Inflammatory macrophage (primary cell): ENCODE measurements at regions not wholly inside any gene's neighbourhood (a gene's known extent, or its start where the extent isn't known, plus 50 kb on each side); places are given as distances from the start of the nearest gene placed in this dataset.

Experiments
- DNase-seq, 2 donors: peaks; one replicate each; pipeline ENCODE4 v3.0.0-alpha.2; 2020 to 2022

GRCh38 chr2:189268763-189269162 lies 89.2 kb upstream of the COL5A2 start:
- DNase-seq = no peak

GRCh38 chr2:189273734-189274133 lies 94.2 kb upstream of the COL5A2 start:
- DNase-seq = no peak

DNA sequence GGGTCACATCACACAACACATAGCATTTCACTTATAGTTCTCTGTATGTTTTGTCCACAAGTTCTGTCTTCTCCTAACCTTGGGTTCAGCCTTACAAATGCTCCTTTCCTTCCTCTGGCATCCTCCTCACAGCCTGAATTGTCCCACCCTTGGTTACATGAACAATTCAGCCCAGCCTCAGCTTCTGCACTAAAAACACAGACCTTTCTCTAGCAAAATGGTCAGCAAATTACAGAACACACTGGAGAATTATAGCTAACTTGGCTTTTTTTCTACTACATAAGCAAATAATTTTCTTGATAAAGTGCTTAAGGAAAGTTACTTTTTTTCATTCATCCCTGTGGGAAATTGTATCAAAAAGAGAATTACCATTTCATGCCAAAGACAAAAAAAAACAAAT lies 94.8 kb upstream of the COL5A2 start:
- no peak for DNase-seq

- no peak for DNase-seq
Measured at GRCh38 chr2:189276277-189276676, 96.7 kb upstream of the COL5A2 start.

- no peak for DNase-seq
Measured at GRCh38 chr2:189281201-189281600, 101.6 kb upstream of the COL5A2 start.

- DNase-seq = no peak
Measured at GRCh38 chr2:189285349-189285748, 105.8 kb upstream of the COL5A2 start.

- DNase-seq = no peak
Measured at GRCh38 chr2:189285962-189286645, 106.5 kb upstream of the COL5A2 start.

GRCh38 chr2:189287363-189287762 lies 107.8 kb upstream of the COL5A2 start:
- DNase-seq = no peak

DNA sequence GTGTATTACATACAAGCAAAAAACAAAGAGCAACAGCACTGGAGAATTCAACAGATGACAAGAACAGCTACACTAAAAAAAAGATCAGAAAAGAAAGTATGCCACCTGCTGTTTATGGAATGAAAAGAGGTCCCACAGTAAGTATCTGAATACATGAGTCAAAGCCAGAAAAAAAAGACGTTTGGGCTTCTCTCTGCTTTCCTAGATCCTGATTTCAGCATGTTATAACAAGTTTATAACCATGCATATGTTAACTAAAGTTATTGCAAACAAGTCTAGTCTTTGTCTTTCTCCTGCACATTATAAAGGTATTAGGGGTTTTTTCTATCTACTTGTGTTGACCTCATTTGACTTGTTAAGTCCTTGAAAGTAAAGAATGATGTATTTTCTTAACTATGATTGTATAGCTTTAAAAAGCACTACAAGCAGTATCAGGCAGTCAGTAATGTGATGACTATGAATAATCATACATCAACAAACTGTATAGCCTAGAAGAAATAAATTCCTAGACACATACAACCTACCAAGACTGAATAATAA lies 108.5 kb upstream of the COL5A2 start:
- DNase-seq = no peak

DNA sequence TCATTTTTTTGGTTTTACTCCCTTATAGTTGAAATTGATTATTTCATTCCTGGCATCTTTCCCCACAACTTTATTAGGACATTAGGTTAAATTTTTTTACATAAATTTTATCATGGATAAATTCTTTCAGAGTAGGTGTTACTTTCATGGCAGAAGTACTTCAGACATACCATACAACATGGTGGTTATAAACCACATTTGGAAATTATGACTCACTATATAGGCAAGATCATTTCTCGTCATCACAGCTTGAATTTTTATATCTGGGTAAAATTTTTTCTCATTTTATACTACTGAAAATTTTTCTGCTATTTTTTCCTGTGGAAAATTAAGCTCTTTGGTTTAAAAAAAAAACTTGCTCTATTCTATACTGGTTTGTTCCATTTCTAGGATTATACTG lies 111.9 kb upstream of the COL5A2 start:
- no peak for DNase-seq

- no peak for DNase-seq
Measured at GRCh38 chr2:189293164-189293563, 113.6 kb upstream of the COL5A2 start.

DNA sequence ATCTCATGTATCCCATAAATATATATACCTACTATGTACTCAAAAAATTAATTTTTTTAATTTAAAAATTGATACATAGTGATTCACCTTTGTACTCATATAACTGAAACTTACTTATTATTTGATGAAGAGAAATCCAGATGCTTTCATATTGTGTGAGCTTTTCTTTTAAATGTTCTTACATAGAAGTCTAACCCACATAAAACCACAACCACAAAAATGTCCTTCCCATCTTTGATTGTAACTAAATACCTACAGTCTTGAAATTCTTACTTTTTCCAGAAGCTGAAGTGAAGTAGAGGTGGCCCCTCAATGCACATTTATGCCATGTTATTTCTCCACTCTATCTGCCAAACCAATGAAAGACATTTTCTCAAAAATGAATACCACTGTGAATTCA lies 117.9 kb upstream of the COL5A2 start:
- no peak for DNase-seq

- DNase-seq = no peak
Measured at GRCh38 chr2:189298038-189298437, 118.5 kb upstream of the COL5A2 start.

GRCh38 chr2:189298481-189298880 lies 118.9 kb upstream of the COL5A2 start:
- no peak for DNase-seq

DNA sequence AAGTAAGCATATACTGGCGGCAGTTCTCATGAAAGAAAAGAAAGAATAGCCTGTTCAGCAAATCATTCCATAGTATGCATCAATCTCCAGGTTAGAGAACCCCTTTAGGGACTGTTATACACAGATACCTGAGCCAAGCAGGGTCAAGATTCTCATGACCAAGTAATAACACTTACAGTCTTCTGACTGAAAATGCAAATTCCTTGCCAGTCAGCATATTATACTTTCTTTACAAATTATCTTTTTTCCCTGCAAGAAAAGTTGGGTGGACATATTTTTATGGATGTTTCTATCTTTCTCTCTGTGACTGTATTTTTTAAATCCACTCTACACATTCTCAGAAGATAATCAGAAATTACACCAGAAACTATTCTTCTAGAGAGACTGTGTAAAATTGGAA lies 120.4 kb upstream of the COL5A2 start:
- DNase-seq = no peak

DNA sequence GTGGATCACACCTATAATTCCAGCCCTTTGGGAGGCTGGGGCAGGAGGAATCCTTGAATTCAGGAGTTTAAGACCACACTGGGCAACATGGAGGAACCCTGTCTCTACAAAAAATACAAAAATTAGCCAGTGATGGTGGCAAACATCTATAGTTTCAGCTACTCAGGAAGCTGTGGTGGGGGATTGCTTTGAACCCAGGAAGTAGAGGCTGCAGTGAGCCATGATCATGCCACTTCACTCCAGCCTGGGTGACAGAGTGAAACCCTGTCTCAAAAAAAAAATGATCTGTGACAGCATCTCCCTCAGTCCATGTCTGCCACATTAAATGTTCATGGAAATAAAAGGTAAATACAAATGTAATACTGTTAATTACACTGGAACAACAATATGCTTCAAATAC lies 121.4 kb upstream of the COL5A2 start:
- DNase-seq = no peak

DNA sequence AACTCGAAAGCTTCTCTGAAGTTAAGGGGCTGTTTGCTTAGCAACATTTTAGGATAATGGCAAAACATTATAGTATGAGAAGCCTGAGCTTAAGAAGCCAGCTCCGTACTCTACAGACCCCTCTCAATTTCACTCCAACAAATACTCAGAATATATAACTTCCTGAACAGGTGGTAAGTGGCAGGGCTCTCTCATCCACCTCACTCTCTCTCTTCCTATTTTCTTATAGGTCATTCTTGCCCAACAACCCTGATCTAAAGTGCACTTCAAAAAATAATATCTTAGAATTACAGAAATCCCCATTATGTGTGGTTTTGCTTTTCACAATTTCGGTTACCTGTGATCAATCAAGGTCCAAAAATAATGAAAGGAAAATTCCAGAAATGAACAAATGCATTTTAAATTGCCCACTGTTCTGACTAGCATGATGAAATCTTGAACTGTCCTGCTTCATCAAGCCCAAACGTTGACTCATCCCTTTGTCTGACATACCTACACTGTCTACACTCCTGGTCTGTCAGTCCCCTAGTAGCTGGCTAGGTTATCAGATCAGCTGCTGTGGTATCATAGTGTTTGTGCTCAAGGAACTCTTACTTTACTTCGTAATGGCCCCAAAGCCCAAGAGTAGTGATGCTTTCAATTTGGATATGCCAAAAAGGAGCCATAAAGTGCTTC lies 122.8 kb upstream of the COL5A2 start:
- no peak for DNase-seq

DNA sequence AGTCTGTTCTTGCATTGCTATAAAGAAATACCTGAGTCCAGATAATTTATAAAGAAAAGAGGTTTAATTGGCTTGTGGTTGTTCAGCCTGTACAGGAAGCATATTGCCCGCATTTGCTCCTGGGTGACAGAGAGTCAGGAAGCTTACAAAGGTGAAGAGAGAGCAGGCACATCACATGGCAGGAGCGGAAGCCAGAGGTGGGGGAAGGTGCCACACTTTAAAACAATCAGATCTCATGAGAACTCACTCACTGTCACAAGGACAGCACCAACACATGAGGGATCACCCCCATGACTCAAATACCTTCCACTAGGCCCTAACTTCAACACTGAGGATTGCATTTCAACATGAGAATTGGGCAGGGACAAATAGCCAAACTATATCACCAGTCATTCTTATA lies 124.8 kb upstream of the COL5A2 start:
- DNase-seq = no peak

- no peak for DNase-seq
Measured at GRCh38 chr2:189305291-189305943, 125.9 kb upstream of the COL5A2 start.

DNA sequence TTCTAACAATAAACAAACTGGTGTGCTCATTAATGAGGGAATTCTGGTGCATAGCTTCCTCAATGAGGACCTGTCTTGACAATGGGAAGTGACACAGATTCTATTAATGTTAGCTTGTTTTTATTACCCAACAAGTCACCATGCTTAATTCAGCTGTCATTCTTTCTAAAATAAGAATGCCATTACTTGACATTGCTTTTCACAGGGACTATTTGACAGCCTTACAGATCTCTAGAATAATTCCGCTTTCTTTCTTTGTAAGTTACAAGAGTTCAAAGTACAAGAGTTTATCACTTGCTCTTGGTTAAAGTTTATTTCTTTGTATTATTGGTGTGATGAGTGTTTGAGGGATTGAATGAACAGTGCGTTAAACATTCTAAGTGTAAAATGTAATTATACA lies 127.0 kb upstream of the COL5A2 start:
- no peak for DNase-seq

GRCh38 chr2:189308056-189308790 lies 128.7 kb upstream of the COL5A2 start:
- no peak for DNase-seq

GRCh38 chr2:189309331-189309730 lies 129.8 kb upstream of the COL5A2 start:
- DNase-seq = no peak

GRCh38 chr2:189312211-189312610 lies 129.1 kb upstream of the WDR75 start:
- DNase-seq = no peak
